Hepatocyte (in vitro differentiated cells): ENCODE measurements at regions not wholly inside any gene's neighbourhood (a gene's known extent, or its start where the extent isn't known, plus 50 kb on each side); places are given as distances from the start of the nearest gene placed in this dataset.

ENCODE experiments used
- DNase-seq: peaks from one replicate; pipeline ENCODE4 v3.0.0-alpha.2; 2016; ENCODE audit warnings: low spot score
- H2AFZ ChIP-seq: fragments of 200-600 bp; sonication (generic); 2 replicates; pipeline ENCODE4 v1.6.0; 2016; ENCODE audit warnings: antibody characterized with exemption, mild to moderate bottlenecking
- H3K27ac ChIP-seq: fragments of 200-600 bp; sonication (generic); 2 replicates; pipeline ENCODE4 v1.5.1; 2016; ENCODE audit warnings: mild to moderate bottlenecking
- H3K27me3 ChIP-seq: fragments of 200-600 bp; sonication (generic); 2 replicates; pipeline ENCODE4 v1.6.1; 2016
- H3K36me3 ChIP-seq: fragments of 200-600 bp; sonication (generic); replicated peaks from 2 replicates; pipeline ENCODE4 v1.5.1; 2016; ENCODE audit warnings: low read depth; ENCODE audit not compliant: insufficient read depth
- H3K4me1 ChIP-seq: fragments of 200-600 bp; sonication (generic); 2 replicates; pipeline ENCODE4 v1.5.1; 2016; ENCODE audit warnings: mild to moderate bottlenecking, moderate library complexity; ENCODE audit not compliant: insufficient read depth
- H3K4me2 ChIP-seq: fragments of 200-600 bp; sonication (generic); 2 replicates; pipeline ENCODE4 v1.6.0; 2016
- H3K4me3 ChIP-seq: fragments of 200-600 bp; sonication (generic); 2 replicates; pipeline ENCODE4 v1.5.1; 2016; ENCODE audit warnings: mild to moderate bottlenecking
- H3K79me2 ChIP-seq: fragments of 200-600 bp; sonication (generic); 2 replicates; pipeline ENCODE4 v1.6.0; 2017; ENCODE audit warnings: mild to moderate bottlenecking
- H3K9me2 ChIP-seq: fragments of 200-600 bp; sonication (generic); replicated peaks from 2 replicates; pipeline ENCODE4 v1.6.0; 2017; ENCODE audit warnings: mild to moderate bottlenecking; ENCODE audit not compliant: insufficient read depth
- H3K9me3 ChIP-seq: fragments of 200-600 bp; sonication (generic); 2 replicates; pipeline ENCODE4 v1.5.1; 2016; ENCODE audit warnings: low read depth, mild to moderate bottlenecking
- H4K20me1 ChIP-seq: fragments of 200-600 bp; sonication (generic); 2 replicates; pipeline ENCODE4 v1.6.0; 2016; ENCODE audit warnings: mild to moderate bottlenecking; ENCODE audit not compliant: insufficient read depth, poor library complexity, severe bottlenecking
- EZH2 ChIP-seq: fragments of 200-600 bp; sonication (generic); IDR thresholded peaks from 2 replicates; pipeline ENCODE4 v1.6.1; 2016; ENCODE audit warnings: antibody characterized with exemption, mild to moderate bottlenecking, borderline replicate concordance
- EZH2phosphoT487 ChIP-seq: fragments of 200-600 bp; sonication (generic); IDR thresholded peaks from one replicate; pipeline ENCODE4 v1.6.1; 2018; ENCODE audit warnings: antibody characterized with exemption, mild to moderate bottlenecking, low read depth, moderate library complexity; ENCODE audit not compliant: unreplicated experiment, severe bottlenecking
- WGBS: methylation state at CpG from one replicate; pipeline ENCODE4 v1.1.6; 2016; ENCODE audit warnings: low lambda C conversion rate; ENCODE audit errors: missing lambda C conversion rate; 5-methylcytosine and 5-hydroxymethylcytosine counted together
- TF ChIP-seq, protein P1 (sequence below): fragments of 200-600 bp; sonication (generic); IDR thresholded peaks from 2 replicates; pipeline ENCODE4 v1.5.1; 2016; ENCODE audit warnings: antibody characterized with exemption, mild to moderate bottlenecking; ENCODE audit not compliant: poor library complexity

DNA sequence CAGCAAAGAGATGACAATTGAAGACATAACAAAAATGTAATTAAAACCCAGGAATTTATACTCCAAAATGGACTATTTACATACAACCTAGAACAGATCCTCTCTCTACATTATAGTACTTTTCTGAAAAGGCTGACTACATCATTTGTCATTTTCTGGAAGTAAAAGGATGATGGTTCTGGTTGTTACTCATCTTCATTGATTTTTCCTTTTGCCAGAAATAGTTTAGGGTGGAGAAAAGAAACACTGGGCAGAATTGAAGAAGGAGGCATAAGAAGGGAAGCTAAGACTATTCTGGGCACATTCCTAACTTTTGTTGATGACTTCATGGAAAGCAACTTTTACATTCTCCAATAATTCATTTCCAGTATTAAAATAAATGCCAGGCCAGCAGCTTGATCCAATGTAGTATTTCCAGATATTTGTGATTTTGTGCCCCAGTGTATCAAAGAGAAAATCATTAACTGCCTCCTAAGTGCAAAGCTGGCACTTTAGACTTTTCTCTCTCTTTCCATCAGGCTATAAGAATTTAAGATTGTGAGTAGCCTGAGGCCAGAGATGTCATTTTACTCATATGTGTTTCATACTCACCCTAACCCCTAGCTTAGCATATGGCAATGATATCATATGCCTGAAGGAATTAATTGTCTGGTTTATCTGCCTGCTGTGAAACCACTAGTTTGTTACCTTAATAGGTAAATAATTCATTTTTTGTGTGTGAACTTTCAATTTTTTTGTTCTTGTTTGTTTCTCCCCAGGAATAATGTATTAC is 369.5 kb upstream of the LYPLAL1 start:
- no peaks in the 10 kb centered on the region for H3K36me3 ChIP-seq
- DNase-seq = no peak
- TF ChIP-seq EZH2 (no peak), EZH2phosphoT487 (no peak)
- TF ChIP-seq, protein P1, sequence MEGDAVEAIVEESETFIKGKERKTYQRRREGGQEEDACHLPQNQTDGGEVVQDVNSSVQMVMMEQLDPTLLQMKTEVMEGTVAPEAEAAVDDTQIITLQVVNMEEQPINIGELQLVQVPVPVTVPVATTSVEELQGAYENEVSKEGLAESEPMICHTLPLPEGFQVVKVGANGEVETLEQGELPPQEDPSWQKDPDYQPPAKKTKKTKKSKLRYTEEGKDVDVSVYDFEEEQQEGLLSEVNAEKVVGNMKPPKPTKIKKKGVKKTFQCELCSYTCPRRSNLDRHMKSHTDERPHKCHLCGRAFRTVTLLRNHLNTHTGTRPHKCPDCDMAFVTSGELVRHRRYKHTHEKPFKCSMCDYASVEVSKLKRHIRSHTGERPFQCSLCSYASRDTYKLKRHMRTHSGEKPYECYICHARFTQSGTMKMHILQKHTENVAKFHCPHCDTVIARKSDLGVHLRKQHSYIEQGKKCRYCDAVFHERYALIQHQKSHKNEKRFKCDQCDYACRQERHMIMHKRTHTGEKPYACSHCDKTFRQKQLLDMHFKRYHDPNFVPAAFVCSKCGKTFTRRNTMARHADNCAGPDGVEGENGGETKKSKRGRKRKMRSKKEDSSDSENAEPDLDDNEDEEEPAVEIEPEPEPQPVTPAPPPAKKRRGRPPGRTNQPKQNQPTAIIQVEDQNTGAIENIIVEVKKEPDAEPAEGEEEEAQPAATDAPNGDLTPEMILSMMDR = no peak
- H3K27ac ChIP-seq = no peak overlapping the region
- H3K27me3 ChIP-seq = no peaks in the 10 kb centered on the region
- H3K9me2 ChIP-seq = no peaks in the 10 kb centered on the region
- no peak overlapping the region for H3K4me2 ChIP-seq
- no peak overlapping the region for H3K4me3 ChIP-seq
- no peaks in the 10 kb centered on the region for H3K79me2 ChIP-seq
- H3K4me1 ChIP-seq = no peaks in the 10 kb centered on the region
- H4K20me1 ChIP-seq = no peaks in the 10 kb centered on the region
- no peak overlapping the region for H2AFZ ChIP-seq
- no peaks in the 10 kb centered on the region for H3K9me3 ChIP-seq

DNA sequence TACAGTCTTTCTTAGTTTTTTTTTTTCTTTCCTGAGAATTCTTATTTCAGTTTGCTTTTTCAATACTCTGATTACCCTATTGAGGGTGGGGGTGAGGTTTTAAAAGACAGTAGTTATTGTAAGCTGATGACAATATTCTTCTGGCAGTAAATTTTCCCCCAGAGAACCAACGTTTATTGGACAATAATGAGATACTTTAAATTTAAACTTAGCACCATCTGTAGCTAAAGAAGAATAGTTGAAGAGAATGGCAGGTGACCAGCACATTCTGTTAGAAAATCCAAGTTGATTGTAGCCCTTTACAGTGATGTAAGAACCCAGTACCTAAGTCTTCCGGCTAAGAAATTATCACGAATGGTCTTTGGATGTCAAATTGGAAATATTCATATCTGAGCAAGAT is 364.6 kb upstream of the LYPLAL1 start:
- Histone ChIP-seq H2AFZ (no peak overlapping the region), H4K20me1 (no peaks in the 10 kb centered on the region), H3K4me2 (no peak overlapping the region), H3K9me3 (no peaks in the 10 kb centered on the region), H3K9me2 (no peaks in the 10 kb centered on the region), H3K36me3 (no peaks in the 10 kb centered on the region), H3K79me2 (no peaks in the 10 kb centered on the region), H3K4me1 (no peaks in the 10 kb centered on the region), H3K27ac (no peak overlapping the region), H3K27me3 (no peaks in the 10 kb centered on the region), H3K4me3 (no peak overlapping the region)
- DNase-seq = no peak
- TF ChIP-seq, protein P1 = no peak
- TF ChIP-seq EZH2 = no peak
- TF ChIP-seq EZH2phosphoT487 = no peak
- 80% methylated on average over 3 of the region's 3 CpGs for WGBS

DNA sequence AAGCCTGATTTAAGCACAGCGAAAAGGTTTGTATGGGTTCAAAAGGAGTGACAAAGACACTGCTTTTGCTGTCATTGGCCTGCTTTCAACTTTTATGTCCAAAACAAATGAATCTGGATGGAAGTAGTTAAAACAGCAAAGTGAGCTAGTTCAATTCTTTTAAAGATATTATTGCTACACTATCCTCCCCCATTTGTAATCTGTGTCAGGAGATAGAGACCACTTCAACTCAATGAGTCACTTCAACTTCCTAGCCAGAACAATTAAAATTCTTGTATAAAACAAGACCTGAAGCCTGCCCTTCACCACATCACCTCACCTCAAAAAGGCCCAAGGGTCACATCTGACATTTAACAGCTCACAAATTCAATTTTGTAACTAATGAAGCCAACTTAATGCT is 364.1 kb upstream of the LYPLAL1 start:
- Histone ChIP-seq H3K27ac (no peak overlapping the region), H3K9me3 (no peaks in the 10 kb centered on the region), H3K36me3 (no peaks in the 10 kb centered on the region), H3K27me3 (no peaks in the 10 kb centered on the region), H3K4me3 (no peak overlapping the region), H3K4me1 (no peaks in the 10 kb centered on the region), H3K79me2 (no peaks in the 10 kb centered on the region), H4K20me1 (no peaks in the 10 kb centered on the region), H3K4me2 (no peak overlapping the region), H3K9me2 (no peaks in the 10 kb centered on the region), H2AFZ (no peak overlapping the region)
- no peak for TF ChIP-seq EZH2
- TF ChIP-seq, protein P1 = no peak
- no peak for TF ChIP-seq EZH2phosphoT487
- WGBS = 78% methylated on average over 1 of the region's 1 CpG
- DNase-seq = no peak
